ENCODE measurements at regions not wholly inside any gene's neighbourhood (a gene's known extent, or its start where the extent isn't known, plus 50 kb on each side); places are given as distances from the start of the nearest gene placed in this dataset.

GRCh38 chr6:113077794-113078193 is 730.7 kb downstream of the RFPL4B start:
- no peak for TF ChIP-seq CTCF (IDR thresholded peaks at IDR 0.05; ENCODE audit: low read length, missing control alignments)
- H3K4me3 ChIP-seq (replicated peaks; ENCODE audit: low read depth, low read length), result no peak overlapping the region
- no peak for DNase-seq (ENCODE audit: low read depth)

- no peak overlapping the region for H3K4me3 ChIP-seq (replicated peaks; ENCODE audit: low read depth, low read length)
- no peak for TF ChIP-seq CTCF (IDR thresholded peaks at IDR 0.05; ENCODE audit: low read length, missing control alignments)
- DNase-seq (ENCODE audit: low read depth), result no peak
These were observed 731.7 kb downstream of the RFPL4B start for GRCh38 chr6:113078791-113079190.

GRCh38 chr6:113082745-113083144 is 735.6 kb downstream of the RFPL4B start:
- DNase-seq (ENCODE audit: low read depth), result peak; percentile 51
- H3K4me3 ChIP-seq (replicated peaks; ENCODE audit: low read depth, low read length), result no peak overlapping the region
- no peak for TF ChIP-seq CTCF (IDR thresholded peaks at IDR 0.05; ENCODE audit: low read length, missing control alignments)

DNA sequence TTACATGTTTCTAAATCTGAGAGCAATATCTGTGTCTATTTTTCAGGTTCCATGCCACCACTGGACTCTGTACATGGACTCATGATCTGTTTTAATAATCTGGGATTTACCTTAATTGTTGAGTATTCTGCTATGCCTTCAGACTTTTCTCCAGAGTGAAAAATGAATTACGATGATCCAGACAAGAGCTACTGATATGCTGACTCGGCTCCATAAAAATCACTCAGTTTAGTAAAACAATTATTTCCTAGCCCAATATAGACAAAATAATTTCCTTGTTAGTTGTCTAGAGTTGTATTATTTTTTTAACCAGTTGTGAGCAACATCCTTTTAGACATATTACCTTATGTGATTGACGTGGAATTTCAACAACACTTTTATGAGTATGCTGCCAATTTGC is 736.8 kb downstream of the RFPL4B start:
- no peak overlapping the region for H3K4me3 ChIP-seq (replicated peaks; ENCODE audit: low read depth, low read length)
- no peak for TF ChIP-seq CTCF (IDR thresholded peaks at IDR 0.05; ENCODE audit: low read length, missing control alignments)
- no peak for DNase-seq (ENCODE audit: low read depth)

- no peak for DNase-seq (ENCODE audit: low read depth)
- no peak overlapping the region for H3K4me3 ChIP-seq (replicated peaks; ENCODE audit: low read depth, low read length)
- TF ChIP-seq CTCF (IDR thresholded peaks at IDR 0.05; ENCODE audit: low read length, missing control alignments), result no peak
These were observed 741.9 kb downstream of the RFPL4B start for GRCh38 chr6:113089056-113089455.

DNA sequence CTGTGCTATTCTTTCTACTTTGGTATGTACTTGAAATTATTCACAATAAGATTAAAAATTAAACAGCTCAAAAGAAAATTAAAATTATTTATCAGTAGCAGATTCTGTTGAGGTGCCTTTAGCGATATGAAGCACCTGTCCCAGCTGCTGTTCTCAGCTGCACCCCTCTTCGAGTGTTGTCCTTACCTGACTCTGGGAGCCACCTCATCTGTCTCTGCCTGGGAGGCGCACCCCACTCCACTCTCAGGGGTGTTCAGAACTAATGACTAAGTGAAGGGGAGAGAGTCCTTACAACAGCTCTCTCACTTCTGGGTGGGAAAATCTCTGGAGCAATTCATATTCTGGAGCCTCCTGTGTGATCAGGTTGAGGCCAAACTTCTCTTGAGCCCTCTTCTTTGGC is 745.7 kb downstream of the RFPL4B start:
- no peak for TF ChIP-seq CTCF (IDR thresholded peaks at IDR 0.05; ENCODE audit: low read length, missing control alignments)

DNA sequence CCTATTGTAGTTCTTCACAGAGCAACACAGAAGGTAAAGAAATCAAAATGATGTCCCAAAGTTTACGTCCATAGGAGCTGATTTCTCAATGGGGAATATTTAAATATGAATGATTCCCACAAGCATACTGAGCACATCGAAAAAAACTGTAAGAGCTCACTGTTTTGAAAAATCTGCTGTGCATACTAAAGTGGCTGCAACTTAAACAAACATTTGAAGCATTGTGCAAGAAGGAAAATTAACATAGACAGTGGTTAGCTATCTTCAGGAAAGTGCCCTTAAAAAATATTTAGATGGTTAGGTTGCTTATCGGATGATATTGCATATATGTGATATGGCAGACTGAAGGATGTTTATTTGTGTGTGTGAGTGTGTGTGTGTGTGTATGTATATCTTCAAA is 747.6 kb downstream of the RFPL4B start:
- peak; percentile 27 for DNase-seq (ENCODE audit: low read depth)
- no peak overlapping the region for H3K4me3 ChIP-seq (replicated peaks; ENCODE audit: low read depth, low read length)

More for the DNA sequence above, 745.7 kb downstream of the RFPL4B start:
- no peak for DNase-seq (ENCODE audit: low read depth)
- H3K4me3 ChIP-seq (replicated peaks; ENCODE audit: low read depth, low read length), result no peak overlapping the region

More for the DNA sequence above, 747.6 kb downstream of the RFPL4B start:
- no peak for TF ChIP-seq CTCF (IDR thresholded peaks at IDR 0.05; ENCODE audit: low read length, missing control alignments)
